Osteoblast (primary cell): ENCODE measurements at regions not wholly inside any gene's neighbourhood (a gene's known extent, or its start where the extent isn't known, plus 50 kb on each side); places are given as distances from the start of the nearest gene placed in this dataset.

Experiments
- DNase-seq: peaks from one replicate; pipeline ENCODE4 v3.0.0; 2011; ENCODE audit warnings: low spot score, mixed read lengths; ENCODE audit not compliant: insufficient read length; ENCODE audit errors: missing footprints
- H2AFZ ChIP-seq: 2 replicates; pipeline ENCODE4 v1.6.0; 2011; ENCODE audit warnings: mild to moderate bottlenecking, low read length
- H3K27ac ChIP-seq: 2 replicates; pipeline ENCODE4 v1.5.1; 2011; ENCODE audit warnings: mild to moderate bottlenecking, low read depth, low read length, moderate library complexity
- H3K27me3 ChIP-seq: 2 replicates; pipeline ENCODE4 v1.6.0; 2012; ENCODE audit warnings: mild to moderate bottlenecking, control low read depth, inconsistent platforms, low read length, moderate library complexity; ENCODE audit not compliant: insufficient read depth
- H3K36me3 ChIP-seq: 2 replicates; pipeline ENCODE4 v1.5.1; 2011; ENCODE audit warnings: mild to moderate bottlenecking, low read length, control low read depth, moderate library complexity; ENCODE audit not compliant: insufficient read depth
- H3K4me1 ChIP-seq: 2 replicates; pipeline ENCODE4 v1.5.1; 2011; ENCODE audit warnings: mild to moderate bottlenecking, low read length, control low read depth, moderate library complexity; ENCODE audit not compliant: insufficient read depth
- H3K4me2 ChIP-seq: 2 replicates; pipeline ENCODE4 v1.6.0; 2011; ENCODE audit warnings: mild to moderate bottlenecking, low read length; ENCODE audit not compliant: insufficient read depth
- H3K4me3 ChIP-seq: fragments of 200-600 bp; sonication (generic); 3 replicates; pipeline ENCODE4 v1.5.1; 2012; ENCODE audit warnings: mild to moderate bottlenecking, low read length, inconsistent platforms; ENCODE audit not compliant: insufficient read depth
- H3K79me2 ChIP-seq: 2 replicates; pipeline ENCODE4 v1.6.0; 2012; ENCODE audit warnings: mild to moderate bottlenecking, low read length, control low read depth, inconsistent platforms; ENCODE audit not compliant: insufficient read depth
- H3K9me3 ChIP-seq: 2 replicates; pipeline ENCODE4 v1.5.1; 2011; ENCODE audit warnings: low read depth, low read length, control low read depth
- H4K20me1 ChIP-seq: 2 replicates; pipeline ENCODE4 v1.6.0; 2012; ENCODE audit warnings: mild to moderate bottlenecking, low read length, control low read depth; ENCODE audit not compliant: insufficient read depth
- TF ChIP-seq, protein P1 (sequence below): IDR thresholded peaks from 2 replicates; pipeline ENCODE4 v1.5.1; 2011; ENCODE audit warnings: mild to moderate bottlenecking, low read depth, low read length, moderate library complexity; ENCODE audit errors: extremely low read depth

DNA sequence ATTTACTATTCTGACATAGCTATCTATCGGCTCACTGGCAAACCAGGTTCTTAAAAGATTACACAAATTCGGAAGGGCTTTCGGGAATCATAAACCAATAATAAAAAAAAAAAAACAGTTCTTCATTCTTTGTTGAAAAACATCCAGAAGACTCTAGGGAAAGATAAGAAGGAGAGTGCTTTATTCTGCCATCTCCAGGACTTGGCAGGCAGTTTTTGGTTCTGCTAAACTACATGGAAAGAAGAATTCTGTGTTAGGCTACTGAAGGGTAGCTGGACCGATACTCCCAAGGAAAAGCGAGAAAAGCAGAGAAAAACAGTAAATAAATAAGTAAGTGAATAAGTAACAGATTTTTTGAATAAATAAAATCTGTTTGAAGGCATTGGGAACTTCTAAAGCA, 423.5 kb upstream of the KLF6 start:
- Histone ChIP-seq H3K4me2 (no peak overlapping the region), H3K4me3 (no peak overlapping the region), H3K27me3 (no peaks in the 10 kb centered on the region), H3K36me3 (no peaks in the 10 kb centered on the region), H3K9me3 (no peaks in the 10 kb centered on the region), H3K4me1 (no peaks in the 10 kb centered on the region), H3K79me2 (no peaks in the 10 kb centered on the region), H4K20me1 (no peaks in the 10 kb centered on the region), H2AFZ (no peak overlapping the region), H3K27ac (no peak overlapping the region)
- TF ChIP-seq, protein P1, sequence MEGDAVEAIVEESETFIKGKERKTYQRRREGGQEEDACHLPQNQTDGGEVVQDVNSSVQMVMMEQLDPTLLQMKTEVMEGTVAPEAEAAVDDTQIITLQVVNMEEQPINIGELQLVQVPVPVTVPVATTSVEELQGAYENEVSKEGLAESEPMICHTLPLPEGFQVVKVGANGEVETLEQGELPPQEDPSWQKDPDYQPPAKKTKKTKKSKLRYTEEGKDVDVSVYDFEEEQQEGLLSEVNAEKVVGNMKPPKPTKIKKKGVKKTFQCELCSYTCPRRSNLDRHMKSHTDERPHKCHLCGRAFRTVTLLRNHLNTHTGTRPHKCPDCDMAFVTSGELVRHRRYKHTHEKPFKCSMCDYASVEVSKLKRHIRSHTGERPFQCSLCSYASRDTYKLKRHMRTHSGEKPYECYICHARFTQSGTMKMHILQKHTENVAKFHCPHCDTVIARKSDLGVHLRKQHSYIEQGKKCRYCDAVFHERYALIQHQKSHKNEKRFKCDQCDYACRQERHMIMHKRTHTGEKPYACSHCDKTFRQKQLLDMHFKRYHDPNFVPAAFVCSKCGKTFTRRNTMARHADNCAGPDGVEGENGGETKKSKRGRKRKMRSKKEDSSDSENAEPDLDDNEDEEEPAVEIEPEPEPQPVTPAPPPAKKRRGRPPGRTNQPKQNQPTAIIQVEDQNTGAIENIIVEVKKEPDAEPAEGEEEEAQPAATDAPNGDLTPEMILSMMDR = no peak
- no peak for DNase-seq

DNA sequence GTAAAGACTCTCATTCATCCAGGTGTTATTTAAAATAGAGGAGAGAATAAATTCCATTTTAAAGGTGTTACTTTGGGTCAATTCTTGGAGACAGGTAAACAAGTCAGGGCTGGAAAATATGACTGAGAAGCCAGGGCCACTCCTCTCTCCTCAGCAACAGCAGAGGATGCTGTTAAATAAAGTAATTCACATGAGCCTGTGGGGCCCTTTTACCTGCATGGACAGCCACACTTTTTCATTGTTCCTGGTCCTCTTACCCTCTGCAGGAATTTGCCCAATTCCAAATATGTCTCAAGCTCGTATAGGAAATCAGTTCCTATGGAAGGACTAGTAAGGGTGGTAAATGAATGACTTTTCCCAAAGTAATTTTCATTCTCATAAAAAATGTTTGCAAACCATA, 420.1 kb upstream of the KLF6 start:
- Histone ChIP-seq H2AFZ (no peak overlapping the region), H3K27me3 (no peaks in the 10 kb centered on the region), H3K9me3 (no peaks in the 10 kb centered on the region), H3K27ac (no peak overlapping the region), H3K4me2 (no peak overlapping the region), H4K20me1 (no peaks in the 10 kb centered on the region), H3K4me3 (no peak overlapping the region), H3K4me1 (no peaks in the 10 kb centered on the region), H3K79me2 (no peaks in the 10 kb centered on the region), H3K36me3 (no peaks in the 10 kb centered on the region)
- TF ChIP-seq, protein P1 = no peak
- no peak for DNase-seq

DNA sequence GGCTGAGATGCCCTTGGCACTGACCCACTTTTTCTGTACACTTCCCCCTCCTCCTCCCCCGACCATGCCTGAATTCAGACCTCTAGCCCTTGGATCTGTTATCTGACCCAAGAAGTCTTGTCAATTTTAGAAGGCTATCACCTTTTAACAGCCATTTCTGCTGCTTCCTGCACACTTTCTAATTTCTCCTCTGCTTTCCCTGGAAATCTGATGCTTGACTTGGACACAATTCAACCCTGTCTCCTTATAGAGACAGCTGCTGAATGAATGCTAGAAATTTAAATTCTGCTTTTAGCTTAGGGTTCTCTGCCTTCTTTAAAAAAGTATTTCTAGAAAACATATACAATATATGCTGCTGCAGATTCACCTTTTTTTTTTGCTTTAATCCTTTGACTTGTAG, 417.9 kb upstream of the KLF6 start:
- Histone ChIP-seq H3K36me3 (no peaks in the 10 kb centered on the region), H3K4me3 (no peak overlapping the region), H3K4me1 (no peaks in the 10 kb centered on the region), H3K27ac (no peak overlapping the region), H3K9me3 (no peaks in the 10 kb centered on the region), H3K79me2 (no peaks in the 10 kb centered on the region), H3K4me2 (no peak overlapping the region), H3K27me3 (no peaks in the 10 kb centered on the region), H2AFZ (no peak overlapping the region), H4K20me1 (no peaks in the 10 kb centered on the region)
- TF ChIP-seq, protein P1 = no peak
- DNase-seq = no peak

DNA sequence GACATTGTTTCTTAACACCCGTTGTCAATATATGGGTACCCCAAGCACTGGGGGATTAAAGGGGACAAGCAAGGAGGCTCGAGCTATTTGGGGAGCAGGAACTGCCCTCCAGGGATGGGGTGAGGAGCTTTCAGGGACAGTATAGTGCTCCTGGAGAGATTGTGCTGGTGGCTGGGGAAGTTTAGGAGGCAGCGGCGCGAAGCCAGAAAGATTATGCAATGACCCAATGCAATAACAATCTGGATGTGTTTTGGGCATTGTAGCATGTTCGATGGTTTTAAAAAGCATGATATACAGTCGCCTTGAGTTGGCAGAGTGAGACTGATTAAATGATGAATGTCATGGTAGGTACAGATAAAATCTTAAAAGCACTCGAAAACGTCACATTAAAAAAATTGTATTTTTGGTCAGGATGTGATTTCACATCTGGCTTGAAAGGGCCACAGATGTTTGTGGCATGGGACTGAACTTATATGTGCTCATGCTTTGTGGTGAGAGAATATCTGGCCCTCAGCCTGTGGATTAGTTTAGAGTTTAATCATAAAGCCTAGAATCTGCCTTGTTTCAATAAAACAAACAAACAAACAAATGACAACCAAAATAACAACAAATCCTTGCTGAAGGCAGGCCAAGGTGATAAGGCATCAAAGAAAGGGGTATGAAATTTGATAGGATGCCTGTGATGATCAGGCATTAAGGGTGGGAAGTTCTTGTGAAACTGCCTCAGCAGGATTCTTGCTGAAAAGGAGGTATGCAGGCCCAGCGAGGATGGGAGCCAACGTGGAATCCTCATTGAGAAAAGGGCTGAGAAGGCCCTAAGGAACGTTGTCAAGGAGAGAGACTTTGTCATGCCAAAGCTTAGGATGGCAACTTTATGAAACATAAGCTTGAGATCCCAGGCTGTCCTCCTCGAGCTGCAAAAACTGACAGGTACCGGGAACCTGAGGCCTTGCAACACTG, 417.1 kb upstream of the KLF6 start:
- Histone ChIP-seq H3K79me2 (no peaks in the 10 kb centered on the region), H4K20me1 (no peaks in the 10 kb centered on the region), H3K36me3 (no peaks in the 10 kb centered on the region), H3K4me3 (no peak overlapping the region), H3K27ac (no peak overlapping the region), H3K4me2 (no peak overlapping the region), H3K4me1 (no peaks in the 10 kb centered on the region), H3K27me3 (no peaks in the 10 kb centered on the region), H3K9me3 (no peaks in the 10 kb centered on the region), H2AFZ (peak overlapping the region; percentile 8)
- no peak for DNase-seq
- TF ChIP-seq, protein P1 = no peak
